IPS DF 6.9 (cell line): ENCODE measurements at regions not wholly inside any gene's neighbourhood (a gene's known extent, or its start where the extent isn't known, plus 50 kb on each side); places are given as distances from the start of the nearest gene placed in this dataset.

Experiments
- DNase-seq: peaks from one replicate; pipeline ENCODE4 v3.0.0-alpha.2; 2013; ENCODE audit warnings: low read depth, low spot score
- H3K27ac ChIP-seq: one replicate; pipeline ENCODE4 v1.5.1; 2013; ENCODE audit warnings: low read length, control low read depth
- H3K27me3 ChIP-seq: 2 replicates; pipeline ENCODE4 v1.6.1; 2013; ENCODE audit warnings: mild to moderate bottlenecking, low read length; ENCODE audit not compliant: control insufficient read depth, insufficient read depth
- H3K36me3 ChIP-seq: 2 replicates; pipeline ENCODE4 v1.6.1; 2013; ENCODE audit warnings: low read length; ENCODE audit not compliant: control insufficient read depth, insufficient read depth
- H3K4me1 ChIP-seq: 2 replicates; pipeline ENCODE4 v1.6.1; 2013; ENCODE audit warnings: low read length; ENCODE audit not compliant: control insufficient read depth, insufficient read depth
- H3K4me3 ChIP-seq: 2 replicates; pipeline ENCODE4 v1.5.1; 2013; ENCODE audit warnings: mild to moderate bottlenecking, low read length
- H3K9me3 ChIP-seq: 2 replicates; pipeline ENCODE4 v1.6.1; 2013; ENCODE audit warnings: low read length, inconsistent platforms; ENCODE audit not compliant: control insufficient read depth, insufficient read depth
- WGBS: extraction: QIAGEN DNeasy Blood & Tissue Kit; methylation state at CpG from one replicate; pipeline ENCODE4 v1.1.7; 2013; ENCODE audit warnings: mixed read lengths, missing lambda C conversion rate; ENCODE audit not compliant: insufficient read length, insufficient coverage; 5-methylcytosine and 5-hydroxymethylcytosine counted together

- H3K27me3 ChIP-seq, result no peaks in the 10 kb centered on the region
- no peak overlapping the region for H3K4me3 ChIP-seq
- H3K9me3 ChIP-seq, result no peaks in the 10 kb centered on the region
- H3K27ac ChIP-seq, result no peak overlapping the region
- DNase-seq, result no peak
- no peaks in the 10 kb centered on the region for H3K36me3 ChIP-seq
- peaks cover 7% of the 10 kb centered on the region; the same call in 1 of the 2 replicates for H3K4me1 ChIP-seq
- WGBS, result no CpG with 5 or more reads among the region's 2 CpGs
Observed at GRCh38 chr6:40290816-40291215, 296.3 kb downstream of the LRFN2 start.

- no peak for DNase-seq
Observed at GRCh38 chr6:40288919-40289318, 298.2 kb downstream of the LRFN2 start.

GRCh38 chr6:40287296-40287850, 299.8 kb downstream of the LRFN2 start:
- no peaks in the 10 kb centered on the region for H3K9me3 ChIP-seq
- no peak overlapping the region for H3K27ac ChIP-seq
- H3K36me3 ChIP-seq, result no peaks in the 10 kb centered on the region
- no peak overlapping the region for H3K4me3 ChIP-seq
- peaks cover 10% of the 10 kb centered on the region; the same call in 1 of the 2 replicates for H3K4me1 ChIP-seq
- no peaks in the 10 kb centered on the region for H3K27me3 ChIP-seq
- DNase-seq, result no peak
- no CpG with 5 or more reads among the region's 5 CpGs for WGBS

More at GRCh38 chr6:40288919-40289318, 298.2 kb downstream of the LRFN2 start:
- no peaks in the 10 kb centered on the region for H3K9me3 ChIP-seq
- no CpG with 5 or more reads among the region's 2 CpGs for WGBS
- H3K27ac ChIP-seq, result no peak overlapping the region
- H3K4me3 ChIP-seq, result no peak overlapping the region
- H3K27me3 ChIP-seq, result no peaks in the 10 kb centered on the region
- H3K36me3 ChIP-seq, result no peaks in the 10 kb centered on the region
- peaks cover 10% of the 10 kb centered on the region; the same call in 1 of the 2 replicates for H3K4me1 ChIP-seq

- no CpG with 5 or more reads among the region's 3 CpGs for WGBS
Observed at GRCh38 chr6:40286721-40287120, 300.4 kb downstream of the LRFN2 start.

GRCh38 chr6:40285996-40286395, 301.2 kb downstream of the LRFN2 start:
- H3K4me3 ChIP-seq, result no peak overlapping the region
- DNase-seq, result no peak
- no peak overlapping the region for H3K27ac ChIP-seq
- peaks cover 10% of the 10 kb centered on the region; the same call in 1 of the 2 replicates for H3K4me1 ChIP-seq
- WGBS, result no CpG with 5 or more reads among the region's 10 CpGs
- no peaks in the 10 kb centered on the region for H3K36me3 ChIP-seq
- no peaks in the 10 kb centered on the region for H3K27me3 ChIP-seq
- H3K9me3 ChIP-seq, result no peaks in the 10 kb centered on the region

More at GRCh38 chr6:40286721-40287120, 300.4 kb downstream of the LRFN2 start:
- H3K36me3 ChIP-seq, result no peaks in the 10 kb centered on the region
- H3K9me3 ChIP-seq, result no peaks in the 10 kb centered on the region
- no peak overlapping the region for H3K27ac ChIP-seq
- H3K4me3 ChIP-seq, result no peak overlapping the region
- DNase-seq, result no peak
- H3K4me1 ChIP-seq, result peaks cover 10% of the 10 kb centered on the region; the same call in 1 of the 2 replicates
- H3K27me3 ChIP-seq, result no peaks in the 10 kb centered on the region

GRCh38 chr6:40285535-40285934, 301.6 kb downstream of the LRFN2 start:
- WGBS, result no CpG with 5 or more reads among the region's 3 CpGs
- H3K9me3 ChIP-seq, result no peaks in the 10 kb centered on the region
- no peaks in the 10 kb centered on the region for H3K27me3 ChIP-seq
- H3K4me1 ChIP-seq, result peaks cover 10% of the 10 kb centered on the region; the same call in 1 of the 2 replicates
- H3K27ac ChIP-seq, result no peak overlapping the region
- no peak for DNase-seq
- H3K4me3 ChIP-seq, result no peak overlapping the region
- H3K36me3 ChIP-seq, result no peaks in the 10 kb centered on the region

- Histone ChIP-seq H3K4me1 (peaks cover 4% of the 10 kb centered on the region; the same call in 1 of the 2 replicates), H3K27me3 (no peaks in the 10 kb centered on the region), H3K27ac (no peak overlapping the region), H3K36me3 (no peaks in the 10 kb centered on the region), H3K4me3 (no peak overlapping the region), H3K9me3 (no peaks in the 10 kb centered on the region)
- no peak for DNase-seq
- no CpG with 5 or more reads among the region's 2 CpGs for WGBS
Observed at GRCh38 chr6:40282986-40283385, 304.2 kb downstream of the LRFN2 start.

GRCh38 chr6:40281402-40281801, 305.8 kb downstream of the LRFN2 start:
- Histone ChIP-seq H3K9me3 (no peaks in the 10 kb centered on the region), H3K4me1 (peaks cover 3% of the 10 kb centered on the region; the same call in 1 of the 2 replicates), H3K27ac (no peak overlapping the region), H3K4me3 (no peak overlapping the region), H3K27me3 (no peaks in the 10 kb centered on the region), H3K36me3 (no peaks in the 10 kb centered on the region)
- no CpG with 5 or more reads among the region's 5 CpGs for WGBS
- no peak for DNase-seq

- DNase-seq, result no peak
- Histone ChIP-seq H3K4me3 (no peak overlapping the region), H3K4me1 (no peaks in the 10 kb centered on the region), H3K27ac (no peak overlapping the region), H3K9me3 (no peaks in the 10 kb centered on the region), H3K27me3 (no peaks in the 10 kb centered on the region), H3K36me3 (no peaks in the 10 kb centered on the region)
- no CpG with 5 or more reads among the region's 3 CpGs for WGBS
Observed at GRCh38 chr6:40280231-40280630, 306.9 kb downstream of the LRFN2 start.

GRCh38 chr6:40276141-40276540, 311.0 kb downstream of the LRFN2 start:
- no peak for DNase-seq
- Histone ChIP-seq H3K9me3 (no peaks in the 10 kb centered on the region), H3K27ac (no peak overlapping the region), H3K4me3 (no peak overlapping the region), H3K36me3 (no peaks in the 10 kb centered on the region), H3K27me3 (no peaks in the 10 kb centered on the region), H3K4me1 (no peaks in the 10 kb centered on the region)
- WGBS, result no CpG with 5 or more reads among the region's 15 CpGs

- DNase-seq, result no peak
- no peaks in the 10 kb centered on the region for H3K9me3 ChIP-seq
- no peaks in the 10 kb centered on the region for H3K36me3 ChIP-seq
- no peak overlapping the region for H3K4me3 ChIP-seq
- H3K27me3 ChIP-seq, result no peaks in the 10 kb centered on the region
- WGBS, result no CpG with 5 or more reads among the region's 2 CpGs
- H3K27ac ChIP-seq, result no peak overlapping the region
- H3K4me1 ChIP-seq, result no peaks in the 10 kb centered on the region
Observed at GRCh38 chr6:40274058-40274457, 313.1 kb downstream of the LRFN2 start.
